ENCODE measurements at regions not wholly inside any gene's neighbourhood (a gene's known extent, or its start where the extent isn't known, plus 50 kb on each side); places are given as distances from the start of the nearest gene placed in this dataset.

DNA sequence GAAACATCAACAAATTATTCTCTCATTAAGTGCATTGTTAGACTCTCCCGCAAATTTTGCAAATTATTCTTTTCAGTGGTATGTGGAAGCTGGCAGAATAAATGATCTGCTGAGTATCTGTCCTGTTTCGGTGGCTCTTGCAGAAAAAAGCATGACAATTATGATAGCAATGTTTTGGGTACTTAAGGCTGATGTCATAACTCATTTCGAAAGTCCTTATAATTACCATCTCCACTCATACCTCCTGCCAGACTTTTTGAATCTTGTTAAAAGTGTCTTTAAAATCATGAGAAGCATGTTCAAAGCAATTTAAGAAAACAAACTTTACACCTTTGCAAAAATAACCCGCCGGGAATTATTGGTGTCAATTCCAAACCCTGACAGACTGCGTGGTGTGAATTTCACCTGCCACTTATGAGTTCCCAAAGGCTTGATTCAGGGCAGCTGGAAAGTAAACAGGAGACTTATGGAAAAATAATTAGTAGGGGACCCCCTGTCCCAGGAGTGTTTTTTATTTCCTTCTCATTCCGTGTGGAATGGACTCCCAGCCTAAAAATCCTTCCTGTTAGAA is 87.6 kb upstream of the E2F3 start:
- DNase-seq = no peak

DNA sequence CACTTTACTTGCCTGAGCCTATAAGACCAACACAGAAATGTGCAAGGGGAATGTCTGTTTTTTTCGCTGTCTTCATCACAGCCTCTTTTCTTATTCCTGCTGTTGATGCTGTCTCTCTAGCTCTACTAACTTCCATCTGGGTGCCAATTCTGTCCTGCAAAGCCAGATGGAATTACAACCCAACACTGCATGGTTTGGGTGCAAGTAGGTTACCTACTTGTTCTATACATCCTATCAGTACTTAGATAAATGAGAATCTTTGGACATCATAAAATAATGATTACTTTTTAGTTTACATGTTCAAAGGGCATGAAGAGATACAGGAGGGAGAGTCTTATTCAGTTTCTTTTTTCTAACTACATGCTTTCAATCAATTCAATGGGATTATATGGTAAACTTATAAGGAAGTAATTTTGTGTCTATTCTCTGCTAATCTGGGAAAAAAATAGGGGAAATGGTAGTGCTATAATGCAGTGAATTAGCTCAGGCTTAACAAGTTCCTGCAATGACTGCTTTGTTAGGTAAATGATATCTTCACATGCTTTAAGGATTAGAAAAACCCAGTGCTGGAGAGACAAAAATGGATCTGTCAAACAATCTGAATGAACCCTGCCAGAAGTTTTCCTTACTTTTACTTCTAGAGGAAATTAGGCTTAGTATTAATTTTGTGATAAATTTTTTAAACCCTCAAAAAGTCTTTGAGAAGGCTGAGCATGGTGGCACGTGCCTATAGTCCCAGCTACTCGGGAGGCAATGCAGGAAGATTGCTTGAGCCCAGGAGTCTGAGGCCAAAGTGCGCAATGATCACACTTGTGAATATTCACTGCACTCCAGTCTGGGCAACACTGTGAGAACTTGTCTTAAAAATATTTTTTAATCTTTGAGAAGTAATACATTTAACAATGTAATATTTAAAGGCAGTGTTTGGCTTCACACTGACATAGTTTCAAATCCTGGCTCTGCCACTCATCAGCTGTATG is 86.5 kb upstream of the E2F3 start:
- DNase-seq = no peak

DNA sequence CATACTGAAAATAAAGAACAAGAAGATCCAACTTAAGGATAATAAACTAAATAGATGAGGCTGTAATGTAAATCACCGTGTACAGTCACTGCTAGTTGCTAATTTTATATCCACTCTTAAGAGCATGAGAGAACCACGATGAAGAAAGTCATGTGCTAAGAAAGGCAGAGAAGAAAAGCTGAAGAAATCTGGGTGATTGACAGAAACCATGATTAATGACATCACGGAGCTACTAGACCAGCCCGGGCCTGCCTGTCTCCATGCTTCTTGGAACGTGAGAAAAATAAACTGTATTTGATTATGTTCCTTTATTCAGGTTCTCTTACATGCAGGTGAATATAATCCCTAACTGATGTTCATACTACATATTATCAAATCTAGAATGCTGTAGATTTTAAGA is 84.2 kb upstream of the E2F3 start:
- no peak for DNase-seq

DNA sequence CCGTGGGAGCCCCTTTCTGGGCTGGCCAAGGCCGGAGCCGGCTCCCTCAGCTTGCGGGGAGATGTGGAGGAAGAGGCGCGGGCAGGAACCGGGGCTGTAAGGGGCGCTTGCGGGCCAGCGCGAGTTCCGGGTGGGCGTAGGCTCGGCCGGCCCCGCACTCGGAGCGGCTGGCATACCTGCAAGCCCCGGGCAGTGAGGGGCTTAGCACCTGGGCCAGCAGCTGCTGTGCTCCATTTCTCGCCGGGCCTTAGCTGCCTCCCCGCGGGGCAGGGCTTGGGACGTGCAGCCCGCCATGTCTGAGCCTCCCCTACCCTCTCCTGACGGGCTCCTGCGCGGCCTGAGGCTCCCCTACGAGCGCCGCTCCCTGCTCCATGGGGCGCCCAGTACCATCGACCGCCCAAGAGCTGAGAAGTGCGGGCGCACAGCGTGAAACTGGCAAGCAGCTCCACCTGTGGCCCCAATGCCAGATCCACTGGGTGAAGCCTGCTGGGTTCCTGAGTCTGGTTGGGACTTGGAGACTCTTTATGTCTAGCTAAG is 82.8 kb upstream of the E2F3 start:
- no peak for DNase-seq

DNA sequence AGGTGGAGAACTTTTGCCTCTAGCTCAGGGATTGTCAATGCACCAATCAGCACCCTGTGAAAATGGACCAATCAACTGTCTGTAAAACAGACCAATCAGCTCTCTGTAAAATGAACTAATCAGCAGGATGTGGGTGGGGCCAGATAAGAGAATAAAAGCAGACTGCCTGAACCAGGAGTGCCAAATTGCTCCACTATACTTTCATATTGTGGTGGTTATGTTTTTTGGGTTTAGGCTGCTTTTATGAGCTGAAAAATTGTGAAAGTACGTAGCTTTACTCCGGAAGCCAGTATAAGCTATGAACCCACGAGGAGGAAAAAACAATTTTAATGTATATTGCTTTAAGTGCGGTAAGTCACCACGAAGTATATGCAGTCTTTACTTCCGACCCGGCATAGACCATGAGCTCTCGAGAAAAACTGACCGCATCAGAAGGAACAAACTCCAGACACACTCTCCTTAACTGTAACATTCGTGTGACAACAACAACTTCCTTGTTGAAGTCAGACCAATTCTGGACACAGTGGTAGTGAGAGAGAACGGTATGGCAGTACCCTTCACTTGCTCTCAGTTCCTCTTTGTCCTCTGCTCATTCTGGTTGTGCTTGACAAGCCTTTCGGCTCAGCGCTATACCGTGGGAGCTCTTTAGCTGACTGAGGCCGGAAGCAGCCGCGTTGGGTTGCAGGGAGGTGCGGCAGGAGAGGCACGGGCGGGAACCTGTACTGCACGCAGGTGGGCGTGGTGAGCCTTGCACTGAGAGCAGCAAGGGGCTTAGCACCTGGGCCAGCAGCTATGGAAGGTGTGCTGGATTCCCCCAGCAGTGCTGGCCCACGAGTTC is 81.9 kb upstream of the E2F3 start:
- peak; percentile 56 to 92 (median 68) for DNase-seq

DNA sequence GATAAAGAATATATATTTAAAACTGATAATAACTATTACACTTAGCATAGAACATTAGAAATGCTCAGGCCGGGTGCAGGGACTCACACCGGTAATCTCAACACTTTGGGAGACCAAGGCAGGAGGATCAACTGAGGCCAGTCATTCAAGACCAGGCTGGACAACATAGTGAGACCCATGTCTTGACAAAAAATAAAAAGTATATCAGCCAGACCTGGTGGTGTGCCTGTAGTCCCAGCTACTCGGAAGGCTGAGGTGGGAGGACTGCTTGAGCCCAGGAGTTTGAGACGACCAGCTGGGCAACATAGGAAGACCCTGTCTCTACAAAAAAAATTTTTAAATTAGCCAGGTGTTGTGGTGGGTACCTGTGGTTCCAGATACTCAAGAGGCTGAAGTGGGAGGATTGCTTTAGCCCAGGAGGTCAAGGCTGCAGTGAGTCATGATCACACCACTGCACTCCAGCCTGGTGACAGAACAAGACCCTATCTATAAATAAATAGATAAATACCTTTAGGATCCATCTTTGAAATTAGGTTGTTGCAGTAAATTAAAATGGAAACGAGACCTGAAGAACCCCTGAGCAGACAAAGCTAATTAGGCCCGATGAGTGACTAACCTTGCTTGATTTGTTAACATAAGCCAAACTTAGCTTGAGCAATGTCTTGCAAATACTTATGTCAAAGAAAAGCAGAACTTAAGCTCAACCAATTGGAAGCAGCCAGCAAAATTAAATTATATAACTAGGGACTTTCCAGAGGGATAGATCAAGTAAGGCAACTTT is 75.8 kb upstream of the E2F3 start:
- no peak for DNase-seq

DNA sequence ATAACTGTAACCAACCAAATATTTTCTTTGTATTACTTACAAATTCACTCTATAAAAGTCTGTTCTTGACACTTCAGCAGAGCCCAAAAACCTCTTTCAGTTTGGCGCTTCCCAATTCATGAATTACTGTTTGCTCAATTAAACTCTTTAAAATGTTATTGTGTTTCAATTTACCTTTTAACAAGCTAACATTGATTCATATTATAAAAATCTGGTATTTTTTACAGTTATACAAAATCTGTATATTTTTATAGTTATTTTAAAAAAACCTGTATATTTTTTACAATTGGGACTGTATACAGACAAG is 75.3 kb upstream of the E2F3 start:
- DNase-seq = no peak

DNA sequence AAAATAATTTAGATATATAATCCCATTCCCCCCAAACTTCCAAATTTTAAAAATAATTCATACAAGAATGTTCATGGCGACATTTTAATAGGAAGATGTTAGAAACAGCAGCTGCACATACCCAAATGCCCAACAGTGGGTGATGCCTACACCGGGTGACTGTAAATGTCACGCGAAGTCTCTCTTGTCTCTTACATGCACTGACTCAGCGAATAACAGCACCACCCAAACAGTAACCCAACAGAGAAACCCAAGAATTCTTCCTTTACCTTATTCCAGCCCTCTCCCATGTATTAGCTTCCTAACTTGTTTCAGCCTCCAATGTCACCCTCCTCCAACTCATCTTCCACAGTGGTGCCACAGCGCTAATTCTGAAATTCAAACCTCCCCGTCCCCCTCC is 74.5 kb upstream of the E2F3 start:
- no peak for DNase-seq

DNA sequence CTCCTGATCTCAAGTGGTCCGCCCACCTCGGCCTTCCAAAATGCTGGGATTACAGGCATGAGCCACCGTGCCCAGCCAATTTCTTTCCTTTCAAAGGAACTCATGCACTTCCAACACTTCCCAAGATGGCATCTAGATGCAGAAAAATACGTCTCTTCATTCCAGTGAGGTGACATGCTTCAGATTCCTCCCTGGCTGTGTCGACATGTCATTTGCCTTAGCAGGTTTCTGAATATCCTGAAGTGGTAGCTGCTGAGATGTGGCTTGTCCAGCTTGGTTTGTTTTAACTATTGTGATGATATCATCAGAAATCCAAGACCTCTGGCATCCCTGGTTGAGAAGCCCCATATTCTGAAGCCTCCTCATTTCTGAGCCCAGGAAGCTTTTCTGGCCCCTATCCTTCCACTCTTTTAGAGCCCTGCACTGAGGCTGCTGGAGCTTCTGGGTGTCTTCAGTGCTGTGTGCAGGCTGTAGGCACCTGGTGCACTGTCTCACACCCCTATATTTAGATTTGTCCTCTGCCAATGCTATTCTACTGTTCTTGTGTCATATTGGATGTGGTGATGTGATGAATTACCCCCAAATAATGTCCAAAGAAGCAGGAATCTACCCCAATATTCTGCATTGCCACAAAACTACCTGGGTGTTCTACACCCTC is 73.3 kb upstream of the E2F3 start:
- no peak for DNase-seq

DNA sequence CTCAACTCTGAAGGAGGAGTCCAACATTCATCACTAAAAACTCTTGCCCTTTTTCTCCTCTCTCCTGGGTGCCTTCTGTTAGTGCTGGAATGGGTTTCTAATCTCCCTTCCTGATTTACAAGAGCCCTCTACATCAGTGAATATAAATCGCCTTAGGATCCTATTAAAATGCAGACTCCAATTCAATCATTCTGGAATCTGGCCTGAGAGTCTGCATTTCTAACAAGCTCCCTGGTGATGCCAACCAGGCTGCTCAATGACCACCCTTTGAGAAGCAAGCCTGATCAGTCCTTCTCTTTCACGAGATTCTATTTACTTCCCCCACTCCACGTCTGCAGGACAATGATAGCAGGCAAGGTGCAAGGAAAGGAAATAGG is 72.8 kb upstream of the E2F3 start:
- DNase-seq = no peak

DNA sequence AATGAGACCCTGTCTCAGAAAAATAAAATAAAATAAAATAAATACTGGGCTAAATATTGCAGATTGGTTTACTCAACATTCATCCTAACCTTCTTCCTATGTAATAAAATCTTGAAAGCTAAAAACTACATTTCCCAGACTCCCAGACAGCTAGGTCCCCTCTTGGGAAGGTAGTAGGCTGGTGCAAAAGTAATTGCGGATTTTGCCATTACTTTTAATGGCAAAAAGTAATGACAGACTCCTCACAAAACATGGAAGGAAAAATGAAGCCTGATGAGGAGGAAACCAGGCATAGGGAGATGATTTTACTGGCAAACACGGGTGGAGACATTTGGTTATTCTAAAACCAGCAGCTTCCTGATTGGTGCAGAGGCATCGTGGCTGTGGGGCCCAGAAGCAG is 70.6 kb upstream of the E2F3 start:
- no peak for DNase-seq

DNA sequence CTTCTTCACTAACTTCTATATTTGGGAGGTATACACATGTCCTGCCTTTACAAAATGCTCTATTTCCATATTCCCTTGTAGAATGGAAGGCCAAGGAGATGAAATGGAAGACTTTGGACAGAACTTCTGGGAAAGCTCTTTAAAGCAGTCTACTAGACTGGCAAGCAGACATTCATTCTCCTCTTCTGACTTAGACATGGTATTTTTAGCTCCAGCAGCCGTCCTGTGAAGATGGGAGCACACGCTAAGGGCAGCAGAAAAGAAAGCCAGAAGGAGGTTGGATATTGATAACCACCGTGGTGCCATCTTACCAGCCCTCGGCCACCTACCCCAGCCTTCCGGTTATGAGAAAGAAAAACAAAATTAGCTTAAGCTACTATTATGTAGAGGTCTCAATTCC is 70.1 kb upstream of the E2F3 start:
- no peak for DNase-seq

DNA sequence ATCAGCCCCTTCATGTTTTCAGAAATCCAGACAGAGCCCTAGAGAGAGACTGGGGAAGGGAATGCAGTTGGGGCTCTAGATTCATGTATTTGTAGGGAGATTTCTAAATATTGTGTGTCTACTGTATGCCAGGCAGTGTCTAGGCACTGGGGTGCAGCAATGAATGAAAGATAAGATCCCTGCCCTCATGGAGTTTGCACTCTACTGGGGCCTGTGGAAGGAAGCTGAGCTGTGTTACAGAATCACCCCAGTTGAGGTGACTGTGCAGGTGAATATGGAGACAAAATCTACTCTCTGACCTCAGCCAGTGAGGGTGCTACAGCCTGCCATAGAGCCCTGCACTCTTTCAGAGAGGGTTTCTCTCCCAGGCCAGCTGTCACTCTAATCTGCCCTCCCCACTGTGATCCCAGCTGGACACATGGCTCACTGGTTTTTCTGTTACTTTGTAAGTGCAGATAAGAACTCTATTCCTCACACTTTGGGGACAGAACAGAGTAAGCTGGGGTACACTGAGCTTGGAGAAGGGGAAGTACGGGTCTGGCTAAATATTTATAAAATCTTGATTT is 69.2 kb upstream of the E2F3 start:
- no peak for DNase-seq

DNA sequence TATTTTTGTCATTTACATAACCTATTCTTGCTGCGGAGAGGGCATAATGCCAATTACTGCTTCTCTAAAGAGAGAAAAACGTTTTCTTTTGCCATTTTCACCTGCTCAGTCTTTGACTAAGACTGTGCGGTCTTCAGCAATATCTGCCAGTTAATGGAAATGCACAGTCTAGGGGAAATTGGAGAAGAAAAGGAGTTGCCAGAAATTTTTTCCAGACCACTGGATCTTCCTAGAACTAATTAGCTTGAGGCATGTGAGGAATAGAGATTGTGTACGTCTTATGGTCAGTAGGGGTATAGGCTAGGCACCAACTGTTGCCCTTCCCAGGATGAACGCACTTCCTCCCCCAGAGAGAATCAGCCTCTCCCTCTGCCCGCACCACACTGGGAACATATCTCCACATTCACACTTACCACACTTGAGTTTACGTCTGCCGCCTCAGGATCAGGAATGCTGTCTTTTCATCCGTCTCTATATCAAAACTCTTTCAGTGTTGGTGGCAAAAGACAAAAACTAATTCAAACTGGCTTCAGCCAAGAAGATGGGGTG is 67.9 kb upstream of the E2F3 start:
- no peak for DNase-seq

DNA sequence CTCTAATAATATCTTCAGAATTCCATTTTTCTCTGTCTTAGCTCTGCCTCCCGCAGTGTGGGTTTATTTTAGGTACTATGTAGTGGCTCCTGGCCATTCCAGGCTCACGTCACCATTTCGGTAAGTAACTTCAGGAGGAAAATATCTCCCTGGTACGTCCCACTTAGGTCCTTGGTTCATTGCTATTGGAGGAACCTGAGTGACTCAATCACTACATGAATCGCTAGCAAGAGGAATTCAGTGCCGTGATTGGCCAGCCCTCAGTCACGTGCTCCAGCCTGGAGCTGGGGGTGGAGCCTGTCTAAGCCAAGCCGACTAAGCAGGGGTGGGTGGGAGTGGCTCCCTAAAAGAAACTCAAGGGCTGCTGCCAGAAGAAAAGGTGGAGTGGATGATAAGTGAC is 67.3 kb upstream of the E2F3 start:
- DNase-seq = no peak

DNA sequence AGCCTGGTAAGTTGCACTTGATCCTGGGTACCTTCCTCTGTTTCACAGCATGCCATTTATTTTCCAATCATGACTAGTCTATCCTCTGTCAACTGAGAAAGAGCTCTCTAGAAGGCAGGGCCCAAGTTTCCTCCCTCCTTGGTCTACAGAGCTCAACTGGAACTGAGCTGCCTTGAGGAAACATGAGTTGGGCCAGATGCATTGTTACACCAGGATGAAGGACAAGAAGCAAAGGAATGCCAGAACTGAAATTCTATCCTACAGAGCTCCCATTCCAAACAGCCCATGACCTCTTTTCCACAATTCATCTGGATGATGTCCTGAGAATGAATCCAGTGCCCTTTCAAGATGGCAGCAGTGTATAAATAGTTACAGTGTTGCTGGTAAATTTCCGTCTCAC is 66.7 kb upstream of the E2F3 start:
- no peak for DNase-seq

DNA sequence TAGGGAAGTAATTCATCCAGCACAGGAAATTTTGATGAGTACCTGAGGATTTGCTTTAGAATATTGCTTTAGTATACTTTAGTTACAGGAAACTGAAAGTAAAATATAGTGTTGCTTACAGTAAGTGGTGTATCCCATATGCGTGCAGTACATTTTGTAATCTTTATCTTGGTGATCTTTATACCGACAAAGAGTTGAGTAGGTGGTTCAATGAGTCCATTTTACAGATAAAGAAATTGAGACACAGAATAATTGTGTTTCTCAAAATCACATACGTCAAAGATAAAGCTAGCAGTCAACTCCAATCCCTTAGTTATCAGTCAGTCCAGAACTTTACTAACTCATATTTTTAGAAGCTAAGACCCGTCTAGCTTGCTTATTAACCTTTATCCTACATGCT is 65.8 kb upstream of the E2F3 start:
- DNase-seq = peak in 1 of 5 donors; percentile 67

DNA sequence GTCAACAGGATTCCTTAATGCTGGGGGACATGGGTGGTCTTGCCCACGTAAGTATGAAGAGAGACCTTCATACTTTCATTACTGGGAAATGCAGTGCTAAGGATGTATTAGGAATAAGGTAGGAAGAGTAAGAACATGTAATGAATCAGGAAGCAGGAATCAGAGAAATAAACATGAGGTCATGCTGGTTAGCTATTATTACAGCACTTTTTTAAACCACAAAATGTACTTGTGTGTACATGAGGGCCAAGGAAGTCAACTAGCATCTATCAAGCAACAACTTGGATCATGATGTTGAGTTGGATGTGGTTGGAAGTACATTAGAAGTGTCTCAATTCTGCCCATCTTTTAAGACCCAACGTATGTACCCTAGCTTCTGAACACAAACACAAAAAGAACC is 63.5 kb upstream of the E2F3 start:
- no peak for DNase-seq

DNA sequence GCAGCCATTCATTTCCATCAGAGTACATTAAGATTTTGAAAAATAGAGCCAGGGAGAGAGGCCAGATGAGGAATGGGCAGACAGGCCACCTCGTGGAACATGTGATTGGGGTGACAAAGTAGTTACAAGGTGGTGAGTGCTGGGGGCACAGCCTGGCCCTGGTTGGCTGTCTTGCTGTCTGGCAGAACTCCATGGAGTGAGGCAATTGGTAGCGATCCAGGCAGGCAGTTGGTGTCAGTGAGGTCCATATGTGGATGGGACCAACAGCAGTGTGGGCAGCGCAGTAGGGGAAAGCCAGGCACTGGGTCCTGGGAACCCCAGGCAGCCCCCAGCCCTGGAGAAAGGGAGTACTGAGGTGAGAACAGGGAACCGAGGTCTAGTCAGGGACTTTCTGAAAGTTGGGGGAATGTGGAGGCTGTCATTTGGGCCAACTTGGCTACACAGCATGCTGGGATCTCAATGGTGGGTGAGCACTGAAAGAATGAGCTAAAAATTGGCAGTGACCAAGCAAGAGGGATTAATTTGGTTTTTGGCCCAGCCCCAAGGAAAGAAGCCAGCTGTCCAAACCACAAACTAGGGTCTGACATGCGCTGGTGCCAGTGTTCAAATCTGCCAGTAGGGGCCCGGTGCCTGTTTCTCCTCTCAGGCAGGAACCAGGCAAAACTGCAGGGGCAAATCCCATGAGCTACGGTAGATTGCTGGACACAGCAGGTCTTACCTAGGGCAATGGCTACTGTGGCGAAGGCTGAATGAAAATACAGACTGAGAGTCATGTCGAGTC is 61.4 kb upstream of the E2F3 start:
- DNase-seq = no peak

DNA sequence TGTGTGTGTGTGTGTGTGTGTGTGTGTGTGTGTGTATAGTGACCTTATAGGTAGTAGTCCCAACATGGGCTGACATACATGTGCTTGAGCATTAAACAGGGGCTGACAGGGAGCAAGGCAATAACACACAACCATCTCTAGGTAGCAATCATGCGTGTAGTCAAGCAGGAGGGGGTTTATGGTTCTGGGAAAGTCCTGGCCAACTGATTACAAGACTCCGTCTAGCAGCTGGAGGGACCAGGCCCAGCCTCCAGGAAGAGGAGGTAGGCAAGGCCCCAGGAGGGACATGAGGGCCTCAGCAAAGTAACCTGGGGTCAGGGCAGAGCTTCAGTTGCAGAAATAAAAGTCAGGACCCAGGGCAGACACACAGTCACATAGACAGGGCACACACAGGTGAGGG is 60.6 kb upstream of the E2F3 start:
- no peak for DNase-seq

DNA sequence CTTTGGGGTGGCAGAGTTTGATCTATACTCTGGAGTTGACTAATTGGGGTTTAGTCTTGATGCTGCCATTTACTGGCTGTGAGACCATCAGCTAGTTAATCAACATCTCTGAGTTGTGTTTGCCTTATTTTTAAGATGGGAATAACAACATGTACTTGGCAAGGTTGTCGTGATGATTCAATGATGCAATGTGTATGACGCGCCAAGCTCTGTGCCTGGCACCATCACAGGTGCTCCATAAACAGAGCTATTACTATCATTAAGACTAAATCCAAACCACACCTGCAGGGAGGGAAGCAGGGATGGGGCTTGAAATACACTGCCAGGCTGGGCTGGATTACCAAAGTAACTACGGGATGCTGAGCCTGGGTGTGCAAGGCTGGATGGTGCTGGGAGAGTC is 60.1 kb upstream of the E2F3 start:
- no peak for DNase-seq

Data from T-helper 1 cell (primary cell).